HEK293 (cell line): ENCODE measurements at regions not wholly inside any gene's neighbourhood (a gene's known extent, or its start where the extent isn't known, plus 50 kb on each side); places are given as distances from the start of the nearest gene placed in this dataset.

Experiments used
- HOXC10 ChIP-seq: sonication (generic); formaldehyde crosslinking; IDR thresholded peaks from 2 replicates; pipeline ENCODE4 v1.8.1; 2023; ENCODE audit warnings: mild to moderate bottlenecking, missing genetic modification reagents
- HOXD13 ChIP-seq: sonication (generic); formaldehyde crosslinking; IDR thresholded peaks from 2 replicates; pipeline ENCODE4 v1.8.0; 2022; ENCODE audit warnings: missing genetic modification reagents, borderline replicate concordance
- INSM2 ChIP-seq: fragments of 450-650 bp; formaldehyde crosslinking; IDR thresholded peaks from 2 replicates; pipeline ENCODE4 v1.5.1; 2016; ENCODE audit warnings: missing biosample characterization, missing genetic modification characterization
- OSR2 ChIP-seq: fragments of 450-650 bp; formaldehyde crosslinking; IDR thresholded peaks from 2 replicates; pipeline ENCODE4 v1.5.1; 2016; ENCODE audit warnings: missing biosample characterization, missing genetic modification characterization
- PBX3 ChIP-seq: sonication (generic); formaldehyde crosslinking; IDR thresholded peaks from 2 replicates; pipeline ENCODE4 v1.8.1; 2022; ENCODE audit warnings: mild to moderate bottlenecking, moderate library complexity, missing genetic modification reagents
- SCRT1 ChIP-seq: fragments of 450-650 bp; formaldehyde crosslinking; IDR thresholded peaks from 2 replicates; pipeline ENCODE4 v1.5.1; 2016; ENCODE audit warnings: missing biosample characterization, missing genetic modification characterization, borderline replicate concordance
- SCRT2 ChIP-seq: fragments of 450-650 bp; formaldehyde crosslinking; IDR thresholded peaks from 2 replicates; pipeline ENCODE4 v1.5.1; 2016; ENCODE audit warnings: missing biosample characterization, missing genetic modification characterization
- TCF7L2 ChIP-seq: IDR thresholded peaks from 2 replicates; pipeline ENCODE4 v1.6.1; 2011; ENCODE audit warnings: low read depth, mild to moderate bottlenecking, inconsistent platforms, low read length, moderate library complexity, borderline replicate concordance
- ZBTB48 ChIP-seq: fragments of 450-650 bp; formaldehyde crosslinking; IDR thresholded peaks from 2 replicates; pipeline ENCODE4 v1.5.1; 2016; ENCODE audit warnings: missing biosample characterization, missing genetic modification characterization
- ZFHX2 ChIP-seq: fragments of 450-650 bp; formaldehyde crosslinking; conservative IDR thresholded peaks from 2 replicates; pipeline ENCODE4 v1.5.1; 2016; ENCODE audit warnings: missing biosample characterization, missing genetic modification characterization
- ZNF18 ChIP-seq: fragments of 450-650 bp; formaldehyde crosslinking; IDR thresholded peaks from 2 replicates; pipeline ENCODE4 v1.5.1; 2016; ENCODE audit warnings: missing biosample characterization, missing genetic modification characterization
- ZNF23 ChIP-seq: fragments of 450-650 bp; formaldehyde crosslinking; IDR thresholded peaks from 2 replicates; pipeline ENCODE4 v1.5.1; 2016; ENCODE audit warnings: missing biosample characterization, missing genetic modification characterization, borderline replicate concordance
- ZNF239 ChIP-seq: fragments of 450-650 bp; formaldehyde crosslinking; IDR thresholded peaks from 2 replicates; pipeline ENCODE4 v1.5.1; 2016; ENCODE audit warnings: missing biosample characterization, missing genetic modification characterization
- ZNF433 ChIP-seq: fragments of 450-650 bp; formaldehyde crosslinking; IDR thresholded peaks from 2 replicates; pipeline ENCODE4 v1.5.1; 2016; ENCODE audit warnings: missing biosample characterization, missing genetic modification characterization, low read depth
- ZNF501 ChIP-seq: fragments of 450-650 bp; formaldehyde crosslinking; IDR thresholded peaks from 2 replicates; pipeline ENCODE4 v1.5.1; 2016; ENCODE audit warnings: missing biosample characterization, missing genetic modification characterization
- ZNF610 ChIP-seq: fragments of 450-650 bp; formaldehyde crosslinking; IDR thresholded peaks from 2 replicates; pipeline ENCODE4 v1.5.1; 2016; ENCODE audit warnings: missing biosample characterization, missing genetic modification characterization, borderline replicate concordance
- ZNF660 ChIP-seq: fragments of 450-650 bp; IDR thresholded peaks from 2 replicates; pipeline ENCODE4 v1.5.1; 2018; ENCODE audit warnings: missing biosample characterization, mild to moderate bottlenecking, missing genetic modification characterization
- ZNF670 ChIP-seq: fragments of 450-650 bp; formaldehyde crosslinking; IDR thresholded peaks from 2 replicates; pipeline ENCODE4 v1.5.1; 2016; ENCODE audit warnings: missing biosample characterization, missing genetic modification characterization, low read depth
- TF ChIP-seq, protein P1 (sequence below): fragments of 450-650 bp; formaldehyde crosslinking; IDR thresholded peaks from 2 replicates; pipeline ENCODE4 v1.5.1; 2016; ENCODE audit warnings: missing biosample characterization, missing genetic modification characterization
- TF ChIP-seq, protein P2 (sequence below): fragments of 450-650 bp; formaldehyde crosslinking; IDR thresholded peaks from 2 replicates; pipeline ENCODE4 v1.5.1; 2017; ENCODE audit warnings: missing biosample characterization, missing genetic modification characterization
- TF ChIP-seq, protein P3 (sequence below): fragments of 450-650 bp; formaldehyde crosslinking; IDR thresholded peaks from 2 replicates; pipeline ENCODE4 v1.5.1; 2016; ENCODE audit warnings: missing biosample characterization, missing genetic modification characterization
- TF ChIP-seq, protein P4 (sequence below): fragments of 450-650 bp; formaldehyde crosslinking; optimal IDR thresholded peaks from 2 replicates; pipeline ENCODE3; 2016; ENCODE audit warnings: missing biosample characterization, mild to moderate bottlenecking, missing genetic modification characterization
- TF ChIP-seq, protein P5 (sequence below): fragments of 450-650 bp; formaldehyde crosslinking; IDR thresholded peaks from 2 replicates; pipeline ENCODE4 v1.5.1; 2016; ENCODE audit warnings: missing biosample characterization, missing genetic modification characterization, low read depth

DNA sequence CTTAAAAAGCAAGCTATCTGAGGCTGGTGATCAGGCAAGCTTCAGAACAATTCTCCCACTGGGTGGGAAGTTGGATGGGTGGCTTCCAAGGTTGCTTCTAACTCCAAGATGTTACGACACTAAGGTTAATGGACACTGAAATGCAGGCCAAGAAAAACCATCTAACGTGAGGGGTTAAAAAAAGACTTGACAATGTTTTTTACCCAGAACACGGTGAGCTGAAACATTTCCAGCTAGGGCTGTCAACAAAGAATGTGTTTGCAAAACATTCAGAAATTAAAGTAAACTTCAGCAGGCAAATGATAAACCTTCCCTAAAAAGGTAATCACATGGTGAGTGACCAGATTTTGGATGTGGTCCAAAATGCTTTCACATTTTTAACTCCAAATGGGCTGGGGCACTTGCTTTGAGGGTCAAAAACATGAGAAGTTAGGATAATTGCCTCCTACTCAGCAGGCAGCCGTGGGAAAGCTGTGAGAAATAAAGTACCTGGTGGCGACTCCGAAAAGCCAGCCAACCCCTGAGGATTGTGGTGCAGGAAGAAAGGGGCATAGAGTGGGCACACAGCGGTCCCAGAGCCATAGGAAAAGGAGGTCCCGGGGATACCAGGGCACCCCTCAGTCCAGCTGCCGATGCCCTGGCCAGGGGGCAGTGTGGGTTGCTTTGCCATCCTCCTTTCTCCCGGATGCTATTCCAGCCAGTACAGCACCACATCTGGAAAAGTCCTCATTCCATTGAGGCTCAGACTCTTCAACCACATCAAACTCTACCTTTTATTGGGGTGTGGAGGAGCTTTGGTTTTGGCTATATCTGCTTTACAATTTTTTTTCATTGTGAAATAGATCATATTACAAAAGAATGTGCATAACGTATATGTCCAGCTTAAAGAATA lies 90.0 kb upstream of the ATL2 start (continued):
- TF ChIP-seq, protein P1, sequence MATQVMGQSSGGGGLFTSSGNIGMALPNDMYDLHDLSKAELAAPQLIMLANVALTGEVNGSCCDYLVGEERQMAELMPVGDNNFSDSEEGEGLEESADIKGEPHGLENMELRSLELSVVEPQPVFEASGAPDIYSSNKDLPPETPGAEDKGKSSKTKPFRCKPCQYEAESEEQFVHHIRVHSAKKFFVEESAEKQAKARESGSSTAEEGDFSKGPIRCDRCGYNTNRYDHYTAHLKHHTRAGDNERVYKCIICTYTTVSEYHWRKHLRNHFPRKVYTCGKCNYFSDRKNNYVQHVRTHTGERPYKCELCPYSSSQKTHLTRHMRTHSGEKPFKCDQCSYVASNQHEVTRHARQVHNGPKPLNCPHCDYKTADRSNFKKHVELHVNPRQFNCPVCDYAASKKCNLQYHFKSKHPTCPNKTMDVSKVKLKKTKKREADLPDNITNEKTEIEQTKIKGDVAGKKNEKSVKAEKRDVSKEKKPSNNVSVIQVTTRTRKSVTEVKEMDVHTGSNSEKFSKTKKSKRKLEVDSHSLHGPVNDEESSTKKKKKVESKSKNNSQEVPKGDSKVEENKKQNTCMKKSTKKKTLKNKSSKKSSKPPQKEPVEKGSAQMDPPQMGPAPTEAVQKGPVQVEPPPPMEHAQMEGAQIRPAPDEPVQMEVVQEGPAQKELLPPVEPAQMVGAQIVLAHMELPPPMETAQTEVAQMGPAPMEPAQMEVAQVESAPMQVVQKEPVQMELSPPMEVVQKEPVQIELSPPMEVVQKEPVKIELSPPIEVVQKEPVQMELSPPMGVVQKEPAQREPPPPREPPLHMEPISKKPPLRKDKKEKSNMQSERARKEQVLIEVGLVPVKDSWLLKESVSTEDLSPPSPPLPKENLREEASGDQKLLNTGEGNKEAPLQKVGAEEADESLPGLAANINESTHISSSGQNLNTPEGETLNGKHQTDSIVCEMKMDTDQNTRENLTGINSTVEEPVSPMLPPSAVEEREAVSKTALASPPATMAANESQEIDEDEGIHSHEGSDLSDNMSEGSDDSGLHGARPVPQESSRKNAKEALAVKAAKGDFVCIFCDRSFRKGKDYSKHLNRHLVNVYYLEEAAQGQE (tag by site-specific recombination): no peak
- TF ChIP-seq ZBTB48 (tag by site-specific recombination) (no peak), ZFHX2 (tag by site-specific recombination) (no peak), INSM2 (tag by site-specific recombination) (no peak), HOXD13 (no peak), HOXC10 (CRISPR knock-in tag) (no peak), ZNF610 (tag by site-specific recombination) (no peak), ZNF501 (tag by site-specific recombination) (no peak), ZNF23 (tag by site-specific recombination) (no peak), OSR2 (tag by site-specific recombination) (no peak), ZNF670 (tag by site-specific recombination) (no peak), ZNF239 (tag by site-specific recombination) (no peak), SCRT1 (tag by site-specific recombination) (no peak), ZNF18 (tag by site-specific recombination) (no peak), TCF7L2 (no peak), ZNF433 (tag by site-specific recombination) (no peak), PBX3 (CRISPR knock-in tag) (no peak), ZNF660 (tag by site-specific recombination) (no peak), SCRT2 (tag by site-specific recombination) (no peak)
- TF ChIP-seq, protein P2, sequence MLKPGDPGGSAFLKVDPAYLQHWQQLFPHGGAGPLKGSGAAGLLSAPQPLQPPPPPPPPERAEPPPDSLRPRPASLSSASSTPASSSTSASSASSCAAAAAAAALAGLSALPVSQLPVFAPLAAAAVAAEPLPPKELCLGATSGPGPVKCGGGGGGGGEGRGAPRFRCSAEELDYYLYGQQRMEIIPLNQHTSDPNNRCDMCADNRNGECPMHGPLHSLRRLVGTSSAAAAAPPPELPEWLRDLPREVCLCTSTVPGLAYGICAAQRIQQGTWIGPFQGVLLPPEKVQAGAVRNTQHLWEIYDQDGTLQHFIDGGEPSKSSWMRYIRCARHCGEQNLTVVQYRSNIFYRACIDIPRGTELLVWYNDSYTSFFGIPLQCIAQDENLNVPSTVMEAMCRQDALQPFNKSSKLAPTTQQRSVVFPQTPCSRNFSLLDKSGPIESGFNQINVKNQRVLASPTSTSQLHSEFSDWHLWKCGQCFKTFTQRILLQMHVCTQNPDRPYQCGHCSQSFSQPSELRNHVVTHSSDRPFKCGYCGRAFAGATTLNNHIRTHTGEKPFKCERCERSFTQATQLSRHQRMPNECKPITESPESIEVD (tag by site-specific recombination): peak; percentile 88
- TF ChIP-seq, protein P3, sequence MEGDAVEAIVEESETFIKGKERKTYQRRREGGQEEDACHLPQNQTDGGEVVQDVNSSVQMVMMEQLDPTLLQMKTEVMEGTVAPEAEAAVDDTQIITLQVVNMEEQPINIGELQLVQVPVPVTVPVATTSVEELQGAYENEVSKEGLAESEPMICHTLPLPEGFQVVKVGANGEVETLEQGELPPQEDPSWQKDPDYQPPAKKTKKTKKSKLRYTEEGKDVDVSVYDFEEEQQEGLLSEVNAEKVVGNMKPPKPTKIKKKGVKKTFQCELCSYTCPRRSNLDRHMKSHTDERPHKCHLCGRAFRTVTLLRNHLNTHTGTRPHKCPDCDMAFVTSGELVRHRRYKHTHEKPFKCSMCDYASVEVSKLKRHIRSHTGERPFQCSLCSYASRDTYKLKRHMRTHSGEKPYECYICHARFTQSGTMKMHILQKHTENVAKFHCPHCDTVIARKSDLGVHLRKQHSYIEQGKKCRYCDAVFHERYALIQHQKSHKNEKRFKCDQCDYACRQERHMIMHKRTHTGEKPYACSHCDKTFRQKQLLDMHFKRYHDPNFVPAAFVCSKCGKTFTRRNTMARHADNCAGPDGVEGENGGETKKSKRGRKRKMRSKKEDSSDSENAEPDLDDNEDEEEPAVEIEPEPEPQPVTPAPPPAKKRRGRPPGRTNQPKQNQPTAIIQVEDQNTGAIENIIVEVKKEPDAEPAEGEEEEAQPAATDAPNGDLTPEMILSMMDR (tag by site-specific recombination): 0 out of 2 replicates have a peak, but pooled peaks have one; percentile 12
- TF ChIP-seq, protein P4, sequence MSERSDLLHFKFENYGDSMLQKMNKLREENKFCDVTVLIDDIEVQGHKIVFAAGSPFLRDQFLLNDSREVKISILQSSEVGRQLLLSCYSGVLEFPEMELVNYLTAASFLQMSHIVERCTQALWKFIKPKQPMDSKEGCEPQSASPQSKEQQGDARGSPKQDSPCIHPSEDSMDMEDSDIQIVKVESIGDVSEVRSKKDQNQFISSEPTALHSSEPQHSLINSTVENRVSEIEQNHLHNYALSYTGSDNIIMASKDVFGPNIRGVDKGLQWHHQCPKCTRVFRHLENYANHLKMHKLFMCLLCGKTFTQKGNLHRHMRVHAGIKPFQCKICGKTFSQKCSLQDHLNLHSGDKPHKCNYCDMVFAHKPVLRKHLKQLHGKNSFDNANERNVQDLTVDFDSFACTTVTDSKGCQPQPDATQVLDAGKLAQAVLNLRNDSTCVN: no peak
- TF ChIP-seq, protein P5, sequence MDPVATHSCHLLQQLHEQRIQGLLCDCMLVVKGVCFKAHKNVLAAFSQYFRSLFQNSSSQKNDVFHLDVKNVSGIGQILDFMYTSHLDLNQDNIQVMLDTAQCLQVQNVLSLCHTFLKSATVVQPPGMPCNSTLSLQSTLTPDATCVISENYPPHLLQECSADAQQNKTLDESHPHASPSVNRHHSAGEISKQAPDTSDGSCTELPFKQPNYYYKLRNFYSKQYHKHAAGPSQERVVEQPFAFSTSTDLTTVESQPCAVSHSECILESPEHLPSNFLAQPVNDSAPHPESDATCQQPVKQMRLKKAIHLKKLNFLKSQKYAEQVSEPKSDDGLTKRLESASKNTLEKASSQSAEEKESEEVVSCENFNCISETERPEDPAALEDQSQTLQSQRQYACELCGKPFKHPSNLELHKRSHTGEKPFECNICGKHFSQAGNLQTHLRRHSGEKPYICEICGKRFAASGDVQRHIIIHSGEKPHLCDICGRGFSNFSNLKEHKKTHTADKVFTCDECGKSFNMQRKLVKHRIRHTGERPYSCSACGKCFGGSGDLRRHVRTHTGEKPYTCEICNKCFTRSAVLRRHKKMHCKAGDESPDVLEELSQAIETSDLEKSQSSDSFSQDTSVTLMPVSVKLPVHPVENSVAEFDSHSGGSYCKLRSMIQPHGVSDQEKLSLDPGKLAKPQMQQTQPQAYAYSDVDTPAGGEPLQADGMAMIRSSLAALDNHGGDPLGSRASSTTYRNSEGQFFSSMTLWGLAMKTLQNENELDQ (tag by site-specific recombination): no peak
